ENCODE measurements at regions not wholly inside any gene's neighbourhood (a gene's known extent, or its start where the extent isn't known, plus 50 kb on each side); places are given as distances from the start of the nearest gene placed in this dataset.

GRCh38 chr4:77432717-77433417 is 172.8 kb upstream of the CXCL13 start:
- TF ChIP-seq CTCF (IDR thresholded peaks at IDR 0.05; ENCODE audit: insufficient read depth, low read length, poor library complexity, severe bottlenecking) (peak; percentile 18), EZH2phosphoT487 (conservative IDR thresholded peaks at IDR 0.05; ENCODE audit: low read length) (no peak)
